H1 (cell line): ENCODE measurements at regions not wholly inside any gene's neighbourhood (a gene's known extent, or its start where the extent isn't known, plus 50 kb on each side); places are given as distances from the start of the nearest gene placed in this dataset.

Experiments used
- CEBPB ChIP-seq: IDR thresholded peaks from 2 replicates; pipeline ENCODE4 v1.6.1; 2012; ENCODE audit warnings: low read depth, low read length
- CTCF ChIP-seq, 3 experiments: IDR thresholded peaks; 1 replicate in 2 of 3; 2 replicates in 1 of 3; pipeline versions ENCODE4 v1.5.1 to v1.6.1; 2011; ENCODE audit warnings: low read length in 3 of 3, mild to moderate bottlenecking in 3 of 3, inconsistent platforms in 2 of 3, low read depth in 1 of 3, moderate library complexity in 1 of 3; ENCODE audit not compliant: insufficient read depth in 1 of 3; ENCODE audit errors: control extremely low read depth in 1 of 3
- JUN ChIP-seq: IDR thresholded peaks from 2 replicates; pipeline ENCODE4 v1.6.1; 2011; ENCODE audit warnings: low read depth, mild to moderate bottlenecking, improper control_type of control experiment, low read length
- MAX ChIP-seq: IDR thresholded peaks from 2 replicates; pipeline ENCODE4 v1.6.1; 2012; ENCODE audit warnings: inconsistent platforms
- NRF1 ChIP-seq: IDR thresholded peaks from 2 replicates; pipeline ENCODE4 v1.6.1; 2011; ENCODE audit warnings: mild to moderate bottlenecking, low read depth, low read length, improper control_type of control experiment
- POLR2A ChIP-seq, 2 experiments: IDR thresholded peaks; 1 replicate in 1 of 2; 2 replicates in 1 of 2; pipeline ENCODE4 v1.6.1; 2011; ENCODE audit warnings: low read depth in 2 of 2, low read length in 2 of 2, mild to moderate bottlenecking in 2 of 2; ENCODE audit errors: control extremely low read depth in 1 of 2

DNA sequence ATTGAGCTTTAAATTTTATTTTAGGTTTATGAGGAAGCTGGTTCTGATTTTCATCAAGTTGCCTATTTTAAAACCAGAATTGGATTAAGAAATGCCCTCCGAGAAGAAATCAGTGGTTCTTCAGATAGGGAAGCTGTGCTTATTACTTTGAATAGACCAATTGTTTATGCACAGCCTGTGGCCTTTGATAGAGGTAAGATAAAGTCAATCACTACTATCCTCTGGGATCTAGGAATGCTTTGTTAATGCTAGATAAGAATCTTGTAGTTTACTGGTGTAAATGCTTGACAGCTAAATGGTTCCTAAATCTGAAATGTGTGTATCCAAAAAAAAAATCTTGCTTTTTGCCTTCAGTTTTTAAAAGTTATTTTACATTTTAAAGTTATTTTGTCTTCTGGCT, 73.0 kb upstream of the ADAD1 start:
- TF ChIP-seq POLR2A (IDR thresholded peaks at IDR 0.05; ENCODE audit: control extremely low read depth in 1 of 2, low read depth in 2 of 2, low read length in 2 of 2) (no peak), CEBPB (no peak), MAX (no peak), CTCF (IDR thresholded peaks at IDR 0.05; ENCODE audit: control extremely low read depth in 1 of 3, insufficient read depth in 1 of 3, low read depth in 1 of 3, low read length in 3 of 3) (no peak), JUN (no peak), NRF1 (no peak)
